Activated T-helper 2 cell treated with anti-CD3 and anti-CD28 coated beads, Interferon-gamma antibody, Interleukin-2, Interleukin-4, amounts not matched to agents 10 μg/mL and 5 μg/mL and 100 μg/mL, durations not matched to agents 14 hours and 24 hours and 36 hours (primary cell): ENCODE measurements at regions not wholly inside any gene's neighbourhood (a gene's known extent, or its start where the extent isn't known, plus 50 kb on each side); places are given as distances from the start of the nearest gene placed in this dataset.

Source experiments
- DNase-seq: peaks from one replicate; pipeline ENCODE4 v3.0.0; 2021; ENCODE audit warnings: low spot score
- H3K27ac Mint-ChIP-seq: one replicate; pipeline ENCODE4 v1.8.0; 2021; ENCODE audit warnings: mixed read lengths
- H3K27me3 Mint-ChIP-seq: one replicate; pipeline ENCODE4 v1.8.0; 2021; ENCODE audit warnings: low read depth, mixed read lengths
- H3K36me3 Mint-ChIP-seq: one replicate; pipeline ENCODE4 v1.8.0; 2021; ENCODE audit warnings: low read depth, mixed read lengths
- H3K4me1 Mint-ChIP-seq: one replicate; pipeline ENCODE4 v1.8.0; 2021; ENCODE audit warnings: low read depth, mixed read lengths
- H3K4me3 Mint-ChIP-seq: one replicate; pipeline ENCODE4 v1.8.0; 2021; ENCODE audit warnings: low read depth, mild to moderate bottlenecking, moderate library complexity, mixed read lengths
- H3K9me3 Mint-ChIP-seq: one replicate; pipeline ENCODE4 v1.8.0; 2021; ENCODE audit warnings: mixed read lengths
- intact Hi-C: fragments of 100-400 bp; cut with micrococcal nuclease; formaldehyde crosslinking; loops from one replicate; pipeline ENCODE4 v1.15.1; 2023

DNA sequence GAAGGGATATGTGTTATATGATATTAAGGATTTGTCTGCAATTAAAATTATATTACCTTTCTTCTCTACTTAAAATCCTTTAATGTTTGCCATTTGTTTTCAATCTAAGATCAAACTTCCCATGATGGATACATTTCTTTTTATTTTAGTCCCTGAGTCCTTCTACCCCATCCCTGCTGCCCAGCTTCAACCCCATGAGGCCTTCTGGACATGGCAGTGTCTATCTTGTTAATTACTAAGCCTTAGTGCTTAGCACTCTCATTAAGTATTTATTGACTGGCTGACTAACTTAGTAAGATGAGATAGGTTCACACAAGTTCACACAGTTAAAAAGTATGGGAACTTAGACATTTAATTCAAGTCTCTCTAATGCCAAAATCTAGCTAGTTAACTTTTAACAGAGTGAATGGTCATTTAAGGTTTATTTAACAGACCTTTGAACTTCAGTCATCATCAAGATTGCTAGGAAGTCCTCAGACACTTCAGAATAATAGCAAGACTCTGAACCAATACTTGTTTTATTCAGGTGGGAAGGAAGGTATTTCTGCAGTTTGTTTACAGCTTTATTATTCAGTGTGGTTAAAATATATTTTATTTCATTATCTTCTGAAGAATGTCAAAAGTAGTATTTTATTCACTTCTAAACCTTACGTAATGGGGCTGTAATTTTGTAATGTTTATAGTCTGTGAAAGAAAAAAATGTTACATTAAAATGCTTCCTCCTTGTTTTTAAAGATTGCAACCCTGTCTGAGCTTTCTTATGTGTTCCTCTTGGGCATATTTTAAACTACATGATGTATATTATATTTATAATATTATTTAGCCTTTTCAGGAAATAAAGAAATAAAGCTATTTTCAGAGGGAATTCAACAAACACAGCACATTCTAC is 848.9 kb downstream of the REEP3 start:
- Mint-ChIP-seq H3K4me3 (no peak overlapping the region), H3K36me3 (no peaks in the 10 kb centered on the region)

DNA sequence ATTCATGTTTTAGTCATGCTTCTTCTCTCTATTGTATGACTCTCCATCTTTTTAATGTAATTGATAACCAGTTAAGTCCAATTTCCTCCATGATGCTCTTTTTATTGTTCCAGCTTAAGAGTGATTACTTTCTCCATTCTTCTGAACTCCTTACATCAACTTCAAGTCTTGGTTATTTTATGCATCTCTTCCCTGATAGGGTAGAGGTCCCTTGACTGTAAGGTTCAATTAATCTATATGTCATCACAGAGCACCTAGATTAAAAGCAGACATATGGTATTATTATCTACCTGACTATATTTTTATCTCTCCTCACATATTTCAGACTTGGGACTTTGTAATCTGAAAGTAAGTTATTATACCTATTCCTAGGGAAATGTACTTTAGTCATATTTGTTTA is 853.1 kb downstream of the REEP3 start:
- no peak for DNase-seq
- Mint-ChIP-seq H3K9me3 (peaks cover 4% of the 10 kb centered on the region), H3K4me3 (no peak overlapping the region), H3K27me3 (no peaks in the 10 kb centered on the region), H3K36me3 (no peaks in the 10 kb centered on the region), H3K27ac (no peak overlapping the region), H3K4me1 (no peaks in the 10 kb centered on the region)
- intact Hi-C loops = no loop called here

More for the DNA sequence above, 848.9 kb downstream of the REEP3 start:
- DNase-seq = no peak
- no peaks in the 10 kb centered on the region for H3K27me3 Mint-ChIP-seq
- no peak overlapping the region for H3K27ac Mint-ChIP-seq
- peaks cover 4% of the 10 kb centered on the region for H3K9me3 Mint-ChIP-seq
- intact Hi-C loops = no loop called here
- no peaks in the 10 kb centered on the region for H3K4me1 Mint-ChIP-seq

DNA sequence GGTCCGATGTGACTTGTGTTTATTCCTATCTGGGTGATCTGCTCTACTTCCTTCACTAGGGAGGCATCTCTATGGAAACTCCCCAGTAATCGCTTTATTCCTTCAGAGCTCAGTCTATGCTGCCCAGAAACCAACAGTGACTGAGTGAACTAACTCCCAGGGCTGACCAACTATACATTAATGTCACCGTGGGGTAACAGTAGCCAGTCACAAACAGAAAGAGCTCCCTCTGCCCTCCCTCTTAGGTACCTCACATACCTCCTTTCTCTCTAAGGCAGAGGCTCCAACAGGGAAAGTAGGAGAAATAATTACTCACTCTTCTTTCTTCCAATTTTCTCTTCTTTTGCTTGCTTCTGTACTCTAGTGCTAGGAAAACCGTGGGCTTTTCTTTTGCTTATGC is 855.0 kb downstream of the REEP3 start:
- no peaks in the 10 kb centered on the region for H3K27me3 Mint-ChIP-seq
- no peaks in the 10 kb centered on the region for H3K4me1 Mint-ChIP-seq
- no peaks in the 10 kb centered on the region for H3K36me3 Mint-ChIP-seq
- no peak for DNase-seq
- peaks cover 4% of the 10 kb centered on the region for H3K9me3 Mint-ChIP-seq
- no peak overlapping the region for H3K4me3 Mint-ChIP-seq
- H3K27ac Mint-ChIP-seq = no peak overlapping the region
- intact Hi-C loops = no loop called here

DNA sequence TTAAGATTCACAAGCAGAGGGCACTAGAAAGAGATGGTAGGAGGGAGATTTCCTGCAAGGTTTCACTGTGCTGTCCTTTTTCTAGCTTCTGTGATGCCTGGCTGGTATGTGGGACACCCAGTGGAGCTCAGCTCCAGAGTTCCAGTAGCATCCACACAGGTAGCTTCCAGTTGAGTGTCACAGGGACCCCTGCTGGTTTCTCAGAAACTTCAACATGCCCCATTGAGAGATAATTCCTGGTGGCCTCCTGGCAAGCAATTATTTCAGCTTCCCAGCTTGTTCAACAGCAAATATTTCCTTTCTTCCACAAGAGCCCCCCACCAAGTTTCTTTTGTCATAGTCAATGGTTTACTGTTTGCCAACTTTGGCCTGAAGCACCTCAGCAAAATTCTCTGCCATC is 858.7 kb downstream of the REEP3 start:
- Mint-ChIP-seq H3K27me3 (no peaks in the 10 kb centered on the region), H3K4me1 (no peaks in the 10 kb centered on the region), H3K9me3 (no peaks in the 10 kb centered on the region), H3K4me3 (no peak overlapping the region), H3K36me3 (no peaks in the 10 kb centered on the region), H3K27ac (no peak overlapping the region)
- intact Hi-C loops = no loop called here
- no peak for DNase-seq

DNA sequence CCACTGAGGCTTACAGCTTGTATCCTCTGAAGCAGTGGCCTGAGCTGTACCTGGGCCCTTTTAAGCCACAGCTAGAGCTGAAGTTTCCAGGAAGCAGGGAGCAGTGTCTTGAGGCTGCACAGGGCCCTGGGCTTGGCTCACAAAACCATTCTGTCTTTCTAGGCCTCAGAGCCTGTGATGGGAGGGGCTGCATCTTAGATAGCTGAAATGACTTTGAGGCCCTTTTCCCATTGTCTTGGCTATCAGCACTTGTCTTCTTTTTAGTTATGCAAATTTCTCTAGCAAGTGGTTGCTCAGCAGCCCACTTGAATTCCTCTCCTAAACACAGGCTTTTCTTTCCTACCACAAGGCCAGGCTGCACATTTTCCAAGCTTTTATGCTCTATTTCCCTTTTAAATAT is 864.2 kb downstream of the REEP3 start:
- H3K27me3 Mint-ChIP-seq = no peaks in the 10 kb centered on the region
- H3K4me1 Mint-ChIP-seq = no peaks in the 10 kb centered on the region
- no peak for DNase-seq
- peaks cover 4% of the 10 kb centered on the region for H3K9me3 Mint-ChIP-seq
- H3K27ac Mint-ChIP-seq = no peak overlapping the region
- no peaks in the 10 kb centered on the region for H3K36me3 Mint-ChIP-seq
- intact Hi-C loops = no loop called here
- H3K4me3 Mint-ChIP-seq = no peak overlapping the region

DNA sequence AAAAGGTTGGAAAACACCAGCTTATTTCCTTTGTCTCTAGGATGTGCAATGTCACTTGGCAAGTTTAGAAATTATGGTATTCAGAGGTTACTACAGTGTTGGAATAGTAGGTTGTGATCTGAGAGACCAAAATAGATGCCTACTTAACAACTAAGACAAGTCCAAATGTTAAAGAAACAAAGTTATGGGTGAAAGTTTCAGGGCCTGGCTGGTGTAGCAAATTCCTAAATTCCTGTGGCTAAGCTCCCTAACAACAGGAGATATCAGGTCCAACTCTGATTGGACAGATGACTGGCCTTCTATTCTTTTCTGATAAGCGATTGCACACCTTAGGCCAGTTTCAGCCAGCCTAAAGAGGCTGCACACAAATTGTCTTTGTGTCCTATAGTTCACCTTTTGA is 873.5 kb downstream of the REEP3 start:
- intact Hi-C loops = no loop called here

DNA sequence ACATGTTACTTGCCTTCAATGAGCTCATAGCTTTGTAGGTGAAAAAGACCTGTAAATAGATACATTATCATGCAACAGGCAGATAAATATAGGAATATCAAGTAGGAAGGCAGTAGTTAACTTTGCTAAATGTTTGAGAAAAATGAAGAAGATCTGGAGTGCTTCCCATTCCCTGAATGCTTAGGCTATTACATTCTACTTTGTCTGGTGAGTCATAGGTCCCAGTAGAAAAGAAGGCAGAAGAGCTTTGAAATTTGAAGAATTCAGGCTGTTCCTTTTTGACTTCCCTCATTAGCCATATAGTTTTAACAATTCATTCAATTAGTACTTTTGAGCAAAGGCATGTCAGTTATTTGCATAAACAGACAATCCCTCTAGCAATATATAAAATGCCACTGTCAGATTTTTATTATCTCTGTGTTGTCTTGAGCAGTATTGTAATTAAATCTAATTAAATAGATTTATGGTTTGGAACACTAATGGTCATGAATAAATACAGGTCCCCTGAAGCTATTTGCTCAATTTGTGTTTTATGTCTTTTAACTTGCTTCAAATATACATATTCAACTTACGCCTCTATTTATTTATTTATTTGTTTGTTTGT is 875.0 kb downstream of the REEP3 start:
- Mint-ChIP-seq H3K4me1 (no peaks in the 10 kb centered on the region), H3K36me3 (no peaks in the 10 kb centered on the region), H3K27ac (no peak overlapping the region), H3K9me3 (no peaks in the 10 kb centered on the region), H3K4me3 (no peak overlapping the region), H3K27me3 (no peaks in the 10 kb centered on the region)
- no peak for DNase-seq
- intact Hi-C loops = no loop called here

More for the DNA sequence above, 873.5 kb downstream of the REEP3 start:
- Mint-ChIP-seq H3K27ac (no peak overlapping the region), H3K27me3 (no peaks in the 10 kb centered on the region), H3K4me3 (no peak overlapping the region), H3K36me3 (no peaks in the 10 kb centered on the region), H3K4me1 (no peaks in the 10 kb centered on the region), H3K9me3 (no peaks in the 10 kb centered on the region)
- DNase-seq = no peak

DNA sequence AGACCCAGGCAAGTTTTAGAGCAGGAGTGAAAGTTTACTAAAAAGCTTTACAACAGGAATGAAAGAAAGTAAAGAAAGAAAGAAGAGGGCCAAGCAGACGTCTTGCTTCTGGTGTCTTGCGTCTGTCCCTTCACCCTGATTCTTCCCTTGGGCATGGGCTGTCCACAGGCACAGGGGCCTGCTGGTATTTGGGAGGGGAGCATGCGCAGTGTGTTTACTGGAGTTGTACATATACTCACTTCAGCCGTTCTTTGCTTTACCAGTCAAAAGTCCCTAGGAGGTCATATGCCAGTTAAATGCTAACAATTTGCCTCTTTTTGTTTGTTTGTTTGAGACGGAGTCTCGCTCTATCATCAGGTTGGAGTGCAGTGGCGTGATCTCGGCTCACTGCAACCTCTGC is 875.9 kb downstream of the REEP3 start:
- no peak for DNase-seq
- Mint-ChIP-seq H3K9me3 (no peaks in the 10 kb centered on the region), H3K4me1 (no peaks in the 10 kb centered on the region), H3K27me3 (no peaks in the 10 kb centered on the region), H3K27ac (no peak overlapping the region), H3K36me3 (no peaks in the 10 kb centered on the region), H3K4me3 (no peak overlapping the region)
- intact Hi-C loops = no loop called here

DNA sequence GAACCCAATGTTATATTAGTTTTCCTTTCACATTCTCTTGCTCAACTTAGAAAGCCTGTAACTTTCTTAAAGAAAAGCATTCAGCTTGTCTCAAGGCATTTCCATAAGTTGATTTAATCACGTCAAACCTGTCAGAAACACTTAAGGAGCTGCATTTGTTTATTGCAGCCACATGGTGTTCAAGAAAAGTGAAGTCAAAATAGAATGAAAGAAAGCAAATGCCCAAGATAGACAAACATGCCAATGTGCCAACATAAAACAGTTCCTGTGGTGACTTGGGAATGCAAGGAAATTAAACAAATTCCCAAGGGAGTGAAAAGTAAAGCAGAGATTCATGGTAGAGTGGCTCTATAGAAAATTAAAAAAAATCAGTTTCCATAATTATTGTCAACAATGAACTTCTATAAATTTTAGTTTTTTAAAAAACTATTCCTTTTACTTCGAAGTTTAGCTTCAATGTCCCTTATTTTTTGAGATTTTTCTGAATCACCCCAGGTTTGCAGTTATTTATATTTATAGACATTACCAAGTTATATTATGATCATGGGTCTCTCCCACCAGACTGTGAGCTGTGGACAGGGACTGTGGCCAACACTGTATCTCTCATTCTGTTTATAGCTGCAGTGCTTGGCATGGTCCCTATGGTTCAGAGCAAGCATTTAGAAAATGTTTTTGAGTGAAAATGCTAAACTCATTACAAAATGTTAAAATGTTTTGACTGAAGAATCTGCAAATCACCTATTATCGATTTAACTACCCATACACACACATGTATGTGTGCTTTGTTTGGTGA is 887.4 kb downstream of the REEP3 start:
- intact Hi-C loops = no loop called here
- Mint-ChIP-seq H3K36me3 (no peaks in the 10 kb centered on the region), H3K9me3 (no peaks in the 10 kb centered on the region), H3K4me3 (no peak overlapping the region), H3K27me3 (no peaks in the 10 kb centered on the region), H3K27ac (no peak overlapping the region), H3K4me1 (no peaks in the 10 kb centered on the region)
- DNase-seq = no peak

DNA sequence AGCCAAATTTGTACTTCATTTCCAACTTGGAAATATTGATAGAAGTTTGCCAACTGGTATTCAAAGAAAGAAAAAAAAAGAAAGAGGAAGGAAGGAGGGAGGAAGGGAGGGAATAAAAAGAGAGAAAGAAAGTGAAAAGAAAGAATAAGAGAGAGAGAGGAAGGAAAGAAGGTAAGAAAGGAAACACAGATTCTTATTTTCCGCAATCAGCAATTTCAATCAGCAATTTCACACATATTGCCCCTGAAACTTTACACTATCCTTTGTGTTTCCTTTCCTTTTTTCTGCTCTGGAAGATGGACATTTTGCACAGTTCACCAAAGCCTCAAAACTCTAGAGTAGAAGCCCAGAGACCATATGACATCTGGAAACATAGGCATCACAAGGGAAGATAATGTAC is 888.1 kb downstream of the REEP3 start:
- DNase-seq = no peak
- no peak overlapping the region for H3K27ac Mint-ChIP-seq
- no peaks in the 10 kb centered on the region for H3K36me3 Mint-ChIP-seq
- intact Hi-C loops = no loop called here
- no peaks in the 10 kb centered on the region for H3K9me3 Mint-ChIP-seq
- H3K27me3 Mint-ChIP-seq = no peaks in the 10 kb centered on the region
- no peak overlapping the region for H3K4me3 Mint-ChIP-seq
- H3K4me1 Mint-ChIP-seq = no peaks in the 10 kb centered on the region

DNA sequence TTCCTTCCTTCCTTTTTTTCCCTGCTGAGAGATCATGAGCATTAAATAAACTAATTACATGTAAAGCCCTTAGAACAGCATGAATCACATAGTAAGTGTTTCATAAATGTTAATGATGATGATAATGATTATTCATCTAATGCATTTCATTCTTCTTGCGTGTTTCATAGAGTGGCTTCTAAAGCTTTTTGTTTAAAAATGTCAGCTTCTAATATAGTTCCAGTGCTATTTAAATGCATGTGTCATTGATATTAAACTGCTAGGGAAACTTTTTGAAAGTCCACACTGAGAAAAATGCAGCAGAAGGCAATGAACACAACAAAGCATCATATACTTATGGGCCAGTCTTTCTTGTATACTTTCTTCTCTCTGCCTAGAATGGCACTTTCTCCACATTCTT is 894.8 kb downstream of the REEP3 start:
- no peak overlapping the region for H3K4me3 Mint-ChIP-seq
- H3K4me1 Mint-ChIP-seq = no peaks in the 10 kb centered on the region
- intact Hi-C loops = no loop called here
- no peak for DNase-seq
- no peaks in the 10 kb centered on the region for H3K9me3 Mint-ChIP-seq
- no peak overlapping the region for H3K27ac Mint-ChIP-seq
- H3K36me3 Mint-ChIP-seq = no peaks in the 10 kb centered on the region
- no peaks in the 10 kb centered on the region for H3K27me3 Mint-ChIP-seq

DNA sequence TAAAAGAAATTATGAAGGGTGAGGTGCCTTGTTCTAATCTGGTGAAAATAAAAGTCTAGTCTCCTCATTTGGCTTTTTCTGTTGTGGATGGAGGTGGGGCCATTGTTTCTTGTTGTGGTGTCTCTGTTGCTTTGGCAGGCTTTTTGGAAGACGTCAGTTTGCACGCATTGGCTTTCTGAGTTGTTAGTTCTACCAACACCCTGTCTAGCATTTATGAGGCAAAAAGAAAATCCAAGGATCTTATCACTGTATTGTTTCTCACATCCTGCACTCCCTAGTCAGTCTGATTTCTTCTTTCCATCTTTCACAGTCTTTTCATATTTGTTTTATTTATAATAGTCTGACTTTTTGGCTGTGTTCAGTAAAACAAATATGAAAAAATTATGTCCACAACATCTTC is 898.3 kb downstream of the REEP3 start:
- H3K36me3 Mint-ChIP-seq = no peaks in the 10 kb centered on the region
- no peaks in the 10 kb centered on the region for H3K9me3 Mint-ChIP-seq
- no peak overlapping the region for H3K4me3 Mint-ChIP-seq
- H3K27ac Mint-ChIP-seq = no peak overlapping the region
- no peaks in the 10 kb centered on the region for H3K4me1 Mint-ChIP-seq
- DNase-seq = no peak
- intact Hi-C loops = no loop called here
- no peaks in the 10 kb centered on the region for H3K27me3 Mint-ChIP-seq

DNA sequence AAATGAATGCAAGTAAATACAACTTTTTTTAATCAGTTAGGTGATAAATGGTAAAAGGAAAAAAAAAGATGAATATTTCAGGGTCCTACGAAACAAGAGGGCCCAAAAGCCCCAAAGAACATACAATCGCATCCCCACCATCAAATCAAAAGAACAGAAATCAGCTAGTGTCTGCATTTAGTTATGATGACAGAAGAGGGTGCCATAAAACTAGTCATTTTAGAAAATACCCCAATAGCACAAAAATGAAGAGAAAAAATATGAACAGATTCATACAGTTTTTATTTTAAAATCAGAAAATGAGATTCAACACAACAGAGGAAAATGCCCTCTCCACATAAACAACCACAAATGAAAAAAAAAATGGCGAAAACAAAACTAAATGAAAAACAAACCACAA is 905.5 kb downstream of the REEP3 start:
- H3K27me3 Mint-ChIP-seq = no peaks in the 10 kb centered on the region
- no peaks in the 10 kb centered on the region for H3K4me1 Mint-ChIP-seq
- H3K36me3 Mint-ChIP-seq = no peaks in the 10 kb centered on the region
- no peak overlapping the region for H3K27ac Mint-ChIP-seq
- intact Hi-C loops = no loop called here
- no peak for DNase-seq
- no peak overlapping the region for H3K4me3 Mint-ChIP-seq
- no peaks in the 10 kb centered on the region for H3K9me3 Mint-ChIP-seq
